Keratinocyte (primary cell): ENCODE measurements at regions not wholly inside any gene's neighbourhood (a gene's known extent, or its start where the extent isn't known, plus 50 kb on each side); places are given as distances from the start of the nearest gene placed in this dataset.

ENCODE experiments used
- DNase-seq: peaks from one replicate; pipeline ENCODE4 v3.0.0-alpha.2; 2011; ENCODE audit warnings: low read depth, missing footprints, low spot score
- FAIRE-seq: peaks from 2 replicates; lab custom pipeline; 2011; peaks lifted over from hg19 to GRCh38; lab: Jason Lieb, UNC
- H2AFZ ChIP-seq: 2 replicates; pipeline ENCODE4 v1.6.0; 2012; ENCODE audit warnings: low read length, control low read depth, inconsistent platforms; ENCODE audit not compliant: control insufficient read depth
- H3K27ac ChIP-seq: 2 replicates; pipeline ENCODE4 v1.5.1; 2011; ENCODE audit warnings: low read length; ENCODE audit not compliant: control insufficient read depth, insufficient read depth
- H3K27me3 ChIP-seq: 3 replicates; pipeline ENCODE4 v1.6.0; 2011; ENCODE audit warnings: low read length; ENCODE audit not compliant: control insufficient read depth, insufficient read depth; ENCODE audit errors: extremely low read depth
- H3K36me3 ChIP-seq, 2 experiments: 2 replicates in 1 of 2; 3 replicates in 1 of 2; pipeline ENCODE4 v1.5.1; 2011; ENCODE audit warnings: low read length in 2 of 2, mild to moderate bottlenecking in 1 of 2; ENCODE audit not compliant: control insufficient read depth in 2 of 2, insufficient read depth in 2 of 2; ENCODE audit errors: extremely low read depth in 1 of 2
- H3K4me1 ChIP-seq: 3 replicates; pipeline ENCODE4 v1.5.1; 2011; ENCODE audit warnings: low read length; ENCODE audit not compliant: control insufficient read depth, insufficient read depth; ENCODE audit errors: extremely low read depth
- H3K4me2 ChIP-seq: 3 replicates; pipeline ENCODE4 v1.6.0; 2011; ENCODE audit warnings: low read depth, low read length; ENCODE audit not compliant: control insufficient read depth, insufficient read depth; ENCODE audit errors: extremely low read depth
- H3K4me3 ChIP-seq, 3 experiments: fragments of 200-600 bp in 1 of 3; sonication (generic) in 1 of 3; 2 replicates in 2 of 3; 3 replicates in 1 of 3; pipeline ENCODE4 v1.5.1; 2011 to 2016; ENCODE audit warnings: low read length in 3 of 3, mild to moderate bottlenecking in 3 of 3, control low read depth in 2 of 3, inconsistent platforms in 1 of 3, low read depth in 1 of 3, mixed read lengths in 1 of 3, mixed run types in 1 of 3, moderate library complexity in 1 of 3; ENCODE audit not compliant: control insufficient read depth in 2 of 3, insufficient read depth in 2 of 3; ENCODE audit errors: extremely low read depth in 1 of 3
- H3K79me2 ChIP-seq: 2 replicates; pipeline ENCODE4 v1.6.0; 2012; ENCODE audit warnings: low read length; ENCODE audit not compliant: control insufficient read depth, insufficient read depth
- H3K9ac ChIP-seq: 3 replicates; pipeline ENCODE4 v1.6.0; 2011; ENCODE audit warnings: low read length; ENCODE audit not compliant: control insufficient read depth, insufficient read depth; ENCODE audit errors: extremely low read depth
- H3K9me1 ChIP-seq: 3 replicates; pipeline ENCODE4 v1.6.0; 2011; ENCODE audit warnings: low read length; ENCODE audit not compliant: control insufficient read depth, insufficient read depth; ENCODE audit errors: extremely low read depth
- H3K9me3 ChIP-seq: 2 replicates; pipeline ENCODE4 v1.5.1; 2012; ENCODE audit warnings: low read depth, low read length; ENCODE audit not compliant: control insufficient read depth
- H4K20me1 ChIP-seq: 3 replicates; pipeline ENCODE4 v1.6.0; 2011; ENCODE audit warnings: low read length; ENCODE audit not compliant: control insufficient read depth, insufficient read depth; ENCODE audit errors: extremely low read depth
- CTCF ChIP-seq, 3 experiments: IDR thresholded peaks in 1 of 3; conservative IDR thresholded peaks in 1 of 3; optimal IDR thresholded peaks in 1 of 3; 2 replicates in 2 of 3; 3 replicates in 1 of 3; pipeline versions ENCODE3 to v1.5.1; 2011; ENCODE audit warnings: low read length in 3 of 3, mild to moderate bottlenecking in 3 of 3, moderate library complexity in 2 of 3, control low read depth in 1 of 3, inconsistent platforms in 1 of 3; ENCODE audit not compliant: insufficient read depth in 2 of 3; ENCODE audit errors: extremely low read depth in 1 of 3
- EZH2 ChIP-seq: IDR thresholded peaks from one replicate; pipeline ENCODE4 v1.6.1; 2012; ENCODE audit warnings: inconsistent platforms, mild to moderate bottlenecking, low read length, moderate library complexity
- dilution Hi-C: fragments of 300-500 bp; cut with MboI; formaldehyde crosslinking; loops from one replicate; pipeline ENCODE4 v1.7.0; 2020; ENCODE audit warnings: low sequenced_read_pairs; ENCODE audit not compliant: extremely low pct_ligation_motif_present

- Histone ChIP-seq H3K9me1 (no peaks in the 10 kb centered on the region), H3K4me2 (no peak overlapping the region), H3K36me3 (no peaks in the 10 kb centered on the region), H3K79me2 (no peaks in the 10 kb centered on the region), H3K9ac (no peak overlapping the region), H3K27me3 (no peaks in the 10 kb centered on the region), H4K20me1 (no peaks in the 10 kb centered on the region), H2AFZ (no peak overlapping the region), H3K4me1 (no peaks in the 10 kb centered on the region), H3K9me3 (no peaks in the 10 kb centered on the region), H3K4me3 (no peak overlapping the region), H3K27ac (no peak overlapping the region)
- TF ChIP-seq EZH2: no peak
- TF ChIP-seq CTCF (optimal IDR thresholded peaks at IDR 0.05 in 1 of 3, IDR thresholded peaks at IDR 0.05 in 1 of 3, conservative IDR thresholded peaks at IDR 0.05 in 1 of 3; ENCODE audit: extremely low read depth in 1 of 3, insufficient read depth in 2 of 3, low read length in 3 of 3): no peak
- no peak for FAIRE-seq
- dilution Hi-C loops: no loop called here
- DNase-seq: no peak
Observed at GRCh38 chr3:110210086-110210660, 861.4 kb upstream of the NECTIN3 start.

GRCh38 chr3:110226645-110227044 is 845.0 kb upstream of the NECTIN3 start:
- Histone ChIP-seq H3K27me3 (no peaks in the 10 kb centered on the region), H4K20me1 (no peaks in the 10 kb centered on the region), H2AFZ (no peak overlapping the region), H3K79me2 (no peaks in the 10 kb centered on the region), H3K27ac (no peak overlapping the region), H3K9ac (no peak overlapping the region), H3K9me3 (no peaks in the 10 kb centered on the region), H3K4me1 (no peaks in the 10 kb centered on the region), H3K4me3 (no peak overlapping the region), H3K4me2 (no peak overlapping the region), H3K9me1 (no peaks in the 10 kb centered on the region), H3K36me3 (no peaks in the 10 kb centered on the region)
- FAIRE-seq (no peak), DNase-seq (no peak)
- TF ChIP-seq EZH2 (no peak), CTCF (optimal IDR thresholded peaks at IDR 0.05 in 1 of 3, IDR thresholded peaks at IDR 0.05 in 1 of 3, conservative IDR thresholded peaks at IDR 0.05 in 1 of 3; ENCODE audit: extremely low read depth in 1 of 3, insufficient read depth in 2 of 3, low read length in 3 of 3) (no peak)
- dilution Hi-C loops: no loop called here
